HG02852 (cell line): ENCODE measurements at regions not wholly inside any gene's neighbourhood (a gene's known extent, or its start where the extent isn't known, plus 50 kb on each side); places are given as distances from the start of the nearest gene placed in this dataset.

ENCODE experiments used
- ATAC-seq: cut with Tn5 transposase; IDR thresholded peaks from one replicate; pipeline ENCODE4 v1.9.1; 2021; ENCODE audit warnings: mild to moderate bottlenecking, moderate library complexity; ENCODE audit not compliant: unreplicated experiment

DNA sequence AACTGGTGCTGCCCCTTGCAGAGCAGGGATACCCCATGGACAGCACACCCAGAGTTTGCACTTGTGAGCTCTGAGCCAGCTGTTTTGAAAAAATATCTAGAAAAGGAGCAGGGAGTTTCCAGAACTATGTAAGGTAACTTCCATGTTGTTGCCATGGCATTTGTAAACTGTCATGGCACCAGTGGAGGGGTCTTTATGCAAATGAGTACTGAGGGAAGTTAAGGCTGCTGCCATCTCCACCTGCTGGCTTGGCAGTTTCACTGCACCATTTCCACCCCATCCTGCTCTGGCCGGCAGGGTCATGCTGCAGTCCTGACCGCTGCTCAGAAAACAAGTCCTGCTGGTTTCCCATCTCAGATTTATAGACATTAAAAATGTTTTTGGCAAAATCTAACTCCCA is 52.3 kb upstream of the SNTG2 start:
- ATAC-seq, result no peak

DNA sequence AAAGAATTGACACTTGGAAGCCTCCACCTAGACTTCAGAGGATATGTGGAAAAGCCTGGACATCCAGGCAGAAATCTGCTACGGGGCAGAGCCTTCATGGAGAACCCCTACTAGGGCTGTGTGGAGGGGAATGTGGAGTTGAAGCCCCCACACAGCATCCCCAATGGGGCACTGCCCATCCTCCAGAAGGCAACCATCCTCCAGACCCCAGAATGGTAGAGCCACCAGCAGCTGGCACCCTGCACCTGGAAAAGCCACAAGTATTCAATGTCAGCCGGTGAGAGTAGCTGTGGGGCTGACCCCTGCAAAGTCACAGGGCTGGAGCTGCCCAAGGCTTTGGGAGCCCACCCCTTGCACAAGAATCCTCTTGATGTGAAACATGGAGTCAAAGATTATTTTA is 53.6 kb upstream of the SNTG2 start:
- no peak for ATAC-seq

DNA sequence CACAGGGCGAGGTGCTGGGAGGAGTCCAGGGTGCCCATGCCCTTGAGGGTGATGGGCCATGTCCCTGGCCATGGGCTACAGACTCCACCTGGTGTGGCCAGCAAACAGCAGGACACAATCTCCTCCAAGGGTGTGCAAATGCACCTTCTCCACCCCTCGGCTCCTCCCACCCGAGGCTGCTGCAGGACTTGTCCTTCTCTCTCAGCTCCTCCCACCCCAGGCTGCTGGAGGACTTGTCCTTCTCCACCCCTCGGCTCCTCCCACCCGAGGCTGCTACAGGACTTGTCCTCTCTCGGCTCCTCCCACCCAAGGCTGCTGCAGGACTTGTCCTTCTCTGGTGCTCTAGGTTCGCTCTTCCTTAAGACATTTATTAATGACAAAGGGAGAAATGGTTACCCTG is 57.3 kb upstream of the SNTG2 start:
- no peak for ATAC-seq

- no peak for ATAC-seq
Observed at GRCh38 chr2:892892-893291, 57.8 kb upstream of the SNTG2 start.

GRCh38 chr2:892401-892800 is 58.2 kb upstream of the SNTG2 start:
- ATAC-seq, result no peak

DNA sequence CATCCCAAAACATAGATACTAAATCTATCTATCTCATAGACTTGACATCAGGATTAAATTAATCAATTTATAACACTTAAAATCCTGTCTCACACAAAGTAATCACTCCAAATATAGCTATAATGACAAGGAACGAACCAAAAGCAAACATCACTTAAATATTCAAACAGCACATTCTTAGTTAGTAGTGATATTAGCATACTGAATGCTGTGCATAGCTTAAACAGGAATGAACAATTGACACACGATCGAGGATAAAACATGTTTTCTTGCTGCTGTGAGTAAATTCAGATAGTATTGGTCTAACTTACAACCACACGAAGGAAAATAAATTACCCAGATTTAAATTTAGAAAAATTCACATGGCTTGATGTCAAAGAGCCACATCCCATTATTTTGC is 58.9 kb upstream of the SNTG2 start:
- no peak for ATAC-seq

GRCh38 chr2:890791-891190 is 59.9 kb upstream of the SNTG2 start:
- no peak for ATAC-seq

- ATAC-seq, result no peak
Observed at GRCh38 chr2:890214-890613, 60.4 kb upstream of the SNTG2 start.

- ATAC-seq, result no peak
Observed at GRCh38 chr2:888906-889566, 61.6 kb upstream of the SNTG2 start.

GRCh38 chr2:888211-888801 is 62.3 kb upstream of the SNTG2 start:
- ATAC-seq, result no peak

- ATAC-seq, result no peak
Observed at GRCh38 chr2:887639-888038, 63.0 kb upstream of the SNTG2 start.

GRCh38 chr2:886072-887022 is 64.3 kb upstream of the SNTG2 start:
- ATAC-seq, result no peak

DNA sequence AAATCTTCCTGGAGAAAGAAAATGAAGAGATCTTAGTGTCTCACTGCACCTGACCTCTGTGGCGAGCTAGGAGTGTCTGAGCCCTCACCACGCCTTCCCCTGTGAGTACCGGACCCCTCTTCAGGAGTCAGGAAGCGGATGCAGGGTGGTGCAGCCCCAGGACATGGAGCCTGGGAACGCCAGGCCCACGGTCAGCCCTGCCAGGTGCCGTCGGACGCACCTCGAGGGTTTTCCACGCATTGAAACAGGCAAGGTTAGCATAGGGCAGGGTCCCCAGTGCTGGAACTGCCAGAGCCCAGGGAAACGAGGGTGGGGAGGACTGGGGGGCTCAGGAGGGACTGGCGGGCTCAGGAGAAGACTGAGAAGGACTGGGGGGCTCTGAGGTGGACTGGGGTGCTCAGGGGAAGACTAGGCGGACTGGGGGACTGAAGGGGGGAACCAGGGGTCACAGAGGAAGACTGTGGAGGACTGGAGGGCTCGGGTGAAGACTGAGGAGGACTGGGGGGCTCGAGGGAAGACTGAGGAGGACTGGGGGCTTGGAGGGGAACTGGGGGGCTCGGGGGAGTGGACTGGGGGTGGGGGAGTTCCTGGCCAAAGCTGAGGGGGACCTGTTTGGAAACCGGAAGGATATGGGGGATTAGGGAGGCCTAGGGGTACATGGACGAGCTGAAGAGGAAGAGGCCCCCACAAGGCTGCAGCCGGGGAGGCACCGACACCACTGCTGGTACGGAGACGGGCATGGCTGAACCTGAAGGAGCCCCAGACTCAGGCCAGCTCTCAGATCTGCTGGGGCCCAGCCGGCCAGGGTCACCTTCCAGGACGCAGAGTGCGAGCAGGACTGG is 65.2 kb upstream of the SNTG2 start:
- ATAC-seq, result no peak

GRCh38 chr2:883803-884748 is 66.6 kb upstream of the SNTG2 start:
- no peak for ATAC-seq

DNA sequence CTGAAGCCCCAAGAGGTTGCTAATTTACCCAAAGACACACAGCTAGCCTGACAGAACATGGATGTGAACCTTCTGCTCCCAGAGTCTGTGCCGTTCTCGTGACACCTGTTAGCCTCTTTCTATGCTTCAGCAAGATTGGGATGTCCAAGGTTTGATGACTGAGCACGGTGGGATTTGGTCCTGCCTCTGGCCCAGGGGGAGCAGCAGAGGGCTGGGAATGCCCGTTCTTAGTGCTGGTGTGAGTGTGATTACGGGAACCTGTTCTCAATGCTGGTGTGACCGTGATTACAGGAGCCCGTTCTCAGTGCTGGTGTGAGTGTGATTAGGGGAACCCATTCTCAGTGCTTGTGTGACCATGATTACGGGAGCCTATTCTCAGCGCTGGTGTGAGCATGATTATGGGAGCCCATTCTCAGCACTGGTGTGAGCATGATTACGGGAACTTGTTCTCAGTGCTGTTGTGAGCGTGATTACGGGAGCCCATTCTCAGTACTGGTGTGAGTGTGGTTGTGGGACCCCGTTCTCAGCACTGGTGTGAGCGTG is 67.3 kb upstream of the SNTG2 start:
- ATAC-seq, result no peak

DNA sequence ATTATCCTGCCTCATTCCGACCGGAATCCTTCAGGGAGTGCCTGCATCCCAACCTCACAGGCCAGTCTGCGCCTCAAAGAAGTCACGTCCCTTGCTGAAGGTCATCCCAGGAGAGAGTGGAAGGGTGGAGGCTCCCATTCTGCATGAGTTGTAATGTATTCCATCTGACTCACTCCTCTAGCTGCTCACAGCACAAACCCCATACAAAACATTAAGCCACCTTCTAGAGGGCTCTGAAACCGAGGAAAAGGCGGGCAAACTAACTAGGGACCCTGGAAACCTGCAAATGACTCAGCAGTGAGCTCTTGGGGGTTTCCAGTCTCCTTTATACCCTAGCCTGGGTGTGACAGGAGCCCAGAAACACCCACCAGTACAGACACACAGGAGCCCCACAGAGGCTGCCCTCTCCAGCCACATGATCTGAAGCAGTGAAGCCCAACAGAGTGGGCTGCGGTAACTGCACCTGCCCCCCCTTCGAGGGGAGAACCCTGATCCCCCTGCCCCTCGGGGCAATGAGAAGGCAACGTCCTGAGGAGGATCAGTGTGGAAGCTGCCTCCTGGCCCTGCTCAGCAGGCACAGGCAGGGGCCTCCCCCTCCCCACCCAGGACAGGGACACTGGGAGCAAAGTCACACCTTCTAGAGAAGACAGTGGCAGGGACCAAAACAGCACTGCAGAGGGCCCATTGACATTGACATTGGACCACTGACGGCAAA is 69.3 kb upstream of the SNTG2 start:
- peak; percentile 64 for ATAC-seq

DNA sequence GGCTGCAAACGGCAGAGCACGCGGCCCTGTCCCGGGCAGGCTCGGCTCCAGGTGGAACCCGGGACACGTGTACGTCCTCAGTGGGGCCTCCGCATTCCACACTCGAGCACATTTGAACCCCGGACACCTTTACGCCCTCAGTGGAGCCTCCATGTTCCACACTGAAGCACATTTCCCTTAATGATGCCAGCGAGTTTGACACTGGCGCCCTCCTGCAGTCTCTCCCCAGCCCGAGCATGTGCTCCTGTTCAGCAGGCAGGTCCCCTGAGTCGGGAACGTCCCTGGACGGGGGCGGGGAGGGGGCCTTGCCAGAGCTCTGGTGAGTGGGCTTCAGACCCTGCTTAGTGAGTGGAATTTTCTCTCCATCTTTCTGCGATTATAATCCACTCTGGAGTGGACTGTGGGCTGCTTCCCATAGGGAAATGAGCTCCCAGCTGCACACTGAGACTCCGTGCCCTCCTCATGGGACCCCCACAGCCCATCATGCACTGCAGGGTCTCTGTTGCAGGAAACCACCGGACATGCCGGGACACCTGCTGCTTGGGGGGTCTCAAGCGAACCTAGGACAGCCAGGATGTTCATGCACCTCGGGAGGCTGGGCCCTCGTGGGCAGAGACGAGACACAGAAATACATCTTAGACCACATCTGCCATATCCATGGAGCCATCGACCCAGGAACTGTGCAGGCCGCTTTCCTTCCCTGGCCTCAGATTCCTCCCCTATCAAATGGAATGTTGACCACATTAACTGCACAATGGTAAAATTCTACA is 70.3 kb upstream of the SNTG2 start:
- ATAC-seq, result no peak

DNA sequence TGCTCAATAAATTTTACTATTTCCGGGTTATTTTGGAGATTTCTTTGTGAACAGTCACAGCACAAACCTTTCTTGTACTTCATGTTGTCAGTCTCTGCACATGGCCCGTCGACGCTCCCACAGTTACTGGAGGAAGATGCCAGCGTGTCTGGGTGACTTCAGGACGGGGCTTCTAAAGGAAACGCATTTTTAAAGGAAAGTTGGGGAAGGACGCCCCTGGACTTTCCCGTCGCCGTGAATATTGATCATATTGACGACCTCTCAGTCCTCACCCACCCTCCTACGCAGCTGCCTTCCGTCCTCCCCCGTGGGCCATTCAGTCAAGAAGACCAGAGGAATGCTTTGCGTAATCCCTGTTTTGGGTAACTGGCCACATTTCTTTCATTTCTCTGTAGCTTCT is 71.1 kb upstream of the SNTG2 start:
- ATAC-seq, result no peak
